Endothelial cell of umbilical vein (primary cell): ENCODE measurements at regions not wholly inside any gene's neighbourhood (a gene's known extent, or its start where the extent isn't known, plus 50 kb on each side); places are given as distances from the start of the nearest gene placed in this dataset.

Experiments
- BruUV-seq: library from RNA; stranded (reverse); fragments of 400-500 nt; replicated peaks from 2 replicates; lab custom pipeline; 2021; lab: Mats Ljungman, UMichigan
- CTCF ChIA-PET: fragments of 300-600, 350-600 bp; sonication (Branson Sonifier 250); formaldehyde crosslinking; loops from one replicate; lab custom pipeline; 2021; ENCODE audit warnings: antibody characterized with exemption, inconsistent platforms; lab: Charles Lee
- POLR2A ChIA-PET: fragments of 300-600, 350-600 bp; sonication (Branson Sonifier 250); formaldehyde crosslinking; loops from one replicate; lab custom pipeline; 2021; ENCODE audit warnings: antibody characterized with exemption, inconsistent platforms; lab: Charles Lee
- DNase-seq: peaks from one replicate; pipeline ENCODE4 v3.0.0-alpha.2; 2011; ENCODE audit warnings: low read depth, low spot score
- FAIRE-seq: peaks from 2 replicates; lab custom pipeline; 2011; peaks lifted over from hg19 to GRCh38; lab: Jason Lieb, UNC
- H2AFZ ChIP-seq: 2 replicates; pipeline ENCODE4 v1.6.0; 2012; ENCODE audit warnings: low read depth, low read length, control low read depth, inconsistent platforms
- H3K27ac ChIP-seq: 2 replicates; pipeline ENCODE4 v1.5.1; 2011; ENCODE audit warnings: low read depth, mild to moderate bottlenecking, control low read depth, low read length, moderate library complexity; ENCODE audit not compliant: insufficient read depth
- H3K27me3 ChIP-seq, 2 experiments: 2 replicates each; pipeline versions ENCODE4 v1.6.0 to v1.6.1; 2011; ENCODE audit warnings: low read length in 2 of 2, mixed read lengths in 1 of 2; ENCODE audit not compliant: control insufficient read depth in 2 of 2, insufficient read depth in 2 of 2
- H3K36me3 ChIP-seq, 2 experiments: 2 replicates in 1 of 2; 3 replicates in 1 of 2; pipeline ENCODE4 v1.5.1; 2011; ENCODE audit warnings: low read length in 2 of 2, mild to moderate bottlenecking in 1 of 2, moderate library complexity in 1 of 2; ENCODE audit not compliant: control insufficient read depth in 2 of 2, insufficient read depth in 2 of 2; ENCODE audit errors: extremely low read depth in 1 of 2
- H3K4me1 ChIP-seq: 3 replicates; pipeline ENCODE4 v1.5.1; 2011; ENCODE audit warnings: mild to moderate bottlenecking, low read length; ENCODE audit not compliant: control insufficient read depth, insufficient read depth; ENCODE audit errors: extremely low read depth
- H3K4me2 ChIP-seq: 2 replicates; pipeline ENCODE4 v1.6.1; 2011; ENCODE audit warnings: low read length, control low read depth, mixed read lengths; ENCODE audit not compliant: insufficient read depth
- H3K4me3 ChIP-seq, 3 experiments: fragments of 200-600 bp in 1 of 3; sonication (generic), shearing (Covaris generic) in 1 of 3; replicated peaks in 1 of 3; 2 replicates each; pipeline ENCODE4 v1.5.1; 2011 to 2016; ENCODE audit warnings: control low read depth in 3 of 3, low read length in 3 of 3, mild to moderate bottlenecking in 2 of 3, inconsistent platforms in 1 of 3, low read depth in 1 of 3, moderate library complexity in 1 of 3; ENCODE audit not compliant: insufficient read depth in 1 of 3
- H3K79me2 ChIP-seq: 2 replicates; pipeline ENCODE4 v1.6.0; 2012; ENCODE audit warnings: low read length, inconsistent platforms; ENCODE audit not compliant: control insufficient read depth, insufficient read depth
- H3K9ac ChIP-seq: replicated peaks from 2 replicates; pipeline ENCODE3; 2011; ENCODE audit warnings: low read length, control low read depth; ENCODE audit not compliant: insufficient read depth; ENCODE audit errors: extremely low read depth
- H3K9me1 ChIP-seq: replicated peaks from 3 replicates; pipeline ENCODE4 v1.6.0; 2011; ENCODE audit warnings: mild to moderate bottlenecking, low read length; ENCODE audit not compliant: control insufficient read depth, insufficient read depth; ENCODE audit errors: extremely low read depth
- H3K9me3 ChIP-seq: replicated peaks from 2 replicates; pipeline ENCODE4 v1.5.1; 2012; ENCODE audit warnings: low read length, inconsistent platforms; ENCODE audit not compliant: control insufficient read depth, insufficient read depth
- H4K20me1 ChIP-seq: replicated peaks from 2 replicates; pipeline ENCODE3; 2011; ENCODE audit warnings: mild to moderate bottlenecking, low read length; ENCODE audit not compliant: control insufficient read depth, insufficient read depth; ENCODE audit errors: extremely low read depth
- EZH2 ChIP-seq: IDR thresholded peaks from 2 replicates; pipeline ENCODE4 v1.6.1; 2012; ENCODE audit warnings: borderline replicate concordance, low read depth, mild to moderate bottlenecking, moderate library complexity, low read length, inconsistent platforms; ENCODE audit not compliant: severe bottlenecking
- FOS ChIP-seq: IDR thresholded peaks from 2 replicates; pipeline ENCODE4 v1.6.1; 2011; ENCODE audit warnings: mild to moderate bottlenecking, low read length, moderate library complexity, borderline replicate concordance; ENCODE audit not compliant: insufficient read depth
- GATA2 ChIP-seq: IDR thresholded peaks from 2 replicates; pipeline ENCODE4 v1.7.0; 2011; ENCODE audit warnings: low read depth, mild to moderate bottlenecking, moderate library complexity, mixed read lengths, low read length; ENCODE audit not compliant: insufficient read length, insufficient read depth
- JUN ChIP-seq: IDR thresholded peaks from 2 replicates; pipeline ENCODE4 v1.6.1; 2011; ENCODE audit warnings: borderline replicate concordance, low read depth; ENCODE audit not compliant: insufficient read length, insufficient read depth
- MYC ChIP-seq: IDR thresholded peaks from one replicate; pipeline ENCODE4 v1.6.1; 2011; ENCODE audit warnings: mild to moderate bottlenecking, low read depth, low read length
- POLR2A ChIP-seq: IDR thresholded peaks from 2 replicates; pipeline ENCODE4 v1.6.1; 2012; ENCODE audit warnings: low read depth, mild to moderate bottlenecking, control low read depth, low read length
- POLR2AphosphoS5 ChIP-seq: IDR thresholded peaks from 2 replicates; pipeline ENCODE4 v1.6.1; 2012; ENCODE audit warnings: low read depth, mild to moderate bottlenecking, control low read depth, low read length, moderate library complexity; ENCODE audit not compliant: insufficient read depth
- dilution Hi-C: fragments of 300-500 bp; cut with MboI; formaldehyde crosslinking; loops from one replicate; pipeline ENCODE4 v1.15.0; 2019; ENCODE audit warnings: low sequenced_read_pairs; ENCODE audit not compliant: extremely low pct_ligation_motif_present
- intact Hi-C: fragments of 100-400 bp; cut with micrococcal nuclease; formaldehyde crosslinking; loops from one replicate; pipeline ENCODE4 v1.10.0; 2022
- TF ChIP-seq, protein P1 (sequence below), 2 donors: IDR thresholded peaks; 1 replicate in 1 of 2; 2 replicates in 1 of 2; pipeline ENCODE4 v1.5.1; 2011; ENCODE audit warnings: low read length in 2 of 2, mild to moderate bottlenecking in 2 of 2, moderate library complexity in 2 of 2, control low read depth in 1 of 2, inconsistent platforms in 1 of 2, low read depth in 1 of 2; ENCODE audit not compliant: insufficient read depth in 1 of 2; ENCODE audit errors: extremely low read depth in 1 of 2
- TF ChIP-seq, protein P2 (sequence below): IDR thresholded peaks from 2 replicates; pipeline ENCODE4 v1.6.1; 2011; ENCODE audit not compliant: insufficient read depth, insufficient read length

DNA sequence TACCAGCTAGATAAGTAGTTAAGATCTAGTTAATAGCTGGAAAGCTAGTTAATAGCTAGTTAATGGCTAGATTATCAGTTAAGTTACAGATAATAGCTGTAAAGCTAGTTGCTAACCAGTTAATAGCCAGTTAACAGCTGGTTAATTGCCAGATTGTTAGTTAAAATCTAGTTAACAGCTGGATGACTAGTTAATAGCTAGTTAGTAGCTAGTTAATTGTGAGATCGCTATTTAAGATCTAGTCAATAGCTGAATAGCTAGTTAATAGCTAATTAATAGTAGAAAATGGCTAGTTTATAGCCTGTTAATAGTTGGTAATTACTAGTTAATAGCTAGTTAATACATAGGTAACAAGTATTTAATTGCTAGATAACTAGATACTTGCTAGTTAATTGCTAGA, 630.5 kb upstream of the CT83 start:
- FAIRE-seq = no peak
- CTCF ChIA-PET = no interaction called here
- Histone ChIP-seq H3K4me3 (no peak overlapping the region), H3K9me3 (peaks cover 2% of the 10 kb centered on the region), H3K27me3 (no peaks in the 10 kb centered on the region), H3K4me1 (no peaks in the 10 kb centered on the region), H3K9ac (no peak overlapping the region), H2AFZ (no peak overlapping the region), H4K20me1 (no peaks in the 10 kb centered on the region), H3K79me2 (no peaks in the 10 kb centered on the region), H3K4me2 (no peak overlapping the region), H3K9me1 (no peaks in the 10 kb centered on the region), H3K36me3 (no peaks in the 10 kb centered on the region), H3K27ac (no peak overlapping the region)
- dilution Hi-C loops (no loop called here), intact Hi-C loops (no loop called here)
- BruUV-seq = no TSS peak
- TF ChIP-seq MYC (no peak), JUN (no peak), POLR2A (no peak), GATA2 (no peak), POLR2AphosphoS5 (no peak), EZH2 (no peak), FOS (no peak)
- TF ChIP-seq, protein P1, sequence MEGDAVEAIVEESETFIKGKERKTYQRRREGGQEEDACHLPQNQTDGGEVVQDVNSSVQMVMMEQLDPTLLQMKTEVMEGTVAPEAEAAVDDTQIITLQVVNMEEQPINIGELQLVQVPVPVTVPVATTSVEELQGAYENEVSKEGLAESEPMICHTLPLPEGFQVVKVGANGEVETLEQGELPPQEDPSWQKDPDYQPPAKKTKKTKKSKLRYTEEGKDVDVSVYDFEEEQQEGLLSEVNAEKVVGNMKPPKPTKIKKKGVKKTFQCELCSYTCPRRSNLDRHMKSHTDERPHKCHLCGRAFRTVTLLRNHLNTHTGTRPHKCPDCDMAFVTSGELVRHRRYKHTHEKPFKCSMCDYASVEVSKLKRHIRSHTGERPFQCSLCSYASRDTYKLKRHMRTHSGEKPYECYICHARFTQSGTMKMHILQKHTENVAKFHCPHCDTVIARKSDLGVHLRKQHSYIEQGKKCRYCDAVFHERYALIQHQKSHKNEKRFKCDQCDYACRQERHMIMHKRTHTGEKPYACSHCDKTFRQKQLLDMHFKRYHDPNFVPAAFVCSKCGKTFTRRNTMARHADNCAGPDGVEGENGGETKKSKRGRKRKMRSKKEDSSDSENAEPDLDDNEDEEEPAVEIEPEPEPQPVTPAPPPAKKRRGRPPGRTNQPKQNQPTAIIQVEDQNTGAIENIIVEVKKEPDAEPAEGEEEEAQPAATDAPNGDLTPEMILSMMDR (IDR thresholded peaks at IDR 0.05; ENCODE audit: extremely low read depth in 1 of 2, insufficient read depth in 1 of 2, low read depth in 1 of 2, low read length in 2 of 2) = no peak
- TF ChIP-seq, protein P2, sequence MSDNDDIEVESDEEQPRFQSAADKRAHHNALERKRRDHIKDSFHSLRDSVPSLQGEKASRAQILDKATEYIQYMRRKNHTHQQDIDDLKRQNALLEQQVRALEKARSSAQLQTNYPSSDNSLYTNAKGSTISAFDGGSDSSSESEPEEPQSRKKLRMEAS = no peak
- POLR2A ChIA-PET = no interaction called here
- DNase-seq = no peak
